ENCODE measurements at regions not wholly inside any gene's neighbourhood (a gene's known extent, or its start where the extent isn't known, plus 50 kb on each side); places are given as distances from the start of the nearest gene placed in this dataset.
A peak's percentile ranks its signal among the peaks of the same experiment; 100 is the strongest.
"Not testable (repeated sequence)": the region's sequence is repeated elsewhere in the genome, so short reads cannot be mapped to it uniquely, and the experiment has no call there.

DNA sequence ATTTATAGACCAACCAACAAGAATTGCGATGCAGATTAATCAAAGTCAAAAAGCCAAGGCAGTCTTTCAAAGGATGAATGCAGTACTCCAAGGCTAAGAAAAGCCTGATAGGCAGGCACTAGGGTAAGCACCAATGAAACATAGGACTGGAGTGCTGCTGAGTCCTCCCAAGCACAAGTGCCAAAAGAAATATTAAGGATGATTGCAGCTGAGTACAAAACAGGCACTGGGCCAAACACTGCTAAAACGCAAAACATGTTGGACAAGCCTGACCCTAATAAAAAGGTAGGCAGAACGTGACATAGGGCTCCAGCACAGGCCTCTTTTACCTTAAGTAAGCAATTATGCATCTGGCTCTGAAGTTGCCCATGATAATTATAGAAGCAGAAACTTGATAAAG, 160.1 kb upstream of the LRP1B start:
- H3K27ac Mint-ChIP-seq (ENCODE audit: low read depth, unreplicated experiment), result no peak overlapping the region
- no peaks in the 10 kb centered on the region for H3K27me3 Mint-ChIP-seq (ENCODE audit: insufficient read depth, unreplicated experiment)
- no peak overlapping the region for H3K4me3 Mint-ChIP-seq (ENCODE audit: unreplicated experiment)
- TF ChIP-seq, protein P1, sequence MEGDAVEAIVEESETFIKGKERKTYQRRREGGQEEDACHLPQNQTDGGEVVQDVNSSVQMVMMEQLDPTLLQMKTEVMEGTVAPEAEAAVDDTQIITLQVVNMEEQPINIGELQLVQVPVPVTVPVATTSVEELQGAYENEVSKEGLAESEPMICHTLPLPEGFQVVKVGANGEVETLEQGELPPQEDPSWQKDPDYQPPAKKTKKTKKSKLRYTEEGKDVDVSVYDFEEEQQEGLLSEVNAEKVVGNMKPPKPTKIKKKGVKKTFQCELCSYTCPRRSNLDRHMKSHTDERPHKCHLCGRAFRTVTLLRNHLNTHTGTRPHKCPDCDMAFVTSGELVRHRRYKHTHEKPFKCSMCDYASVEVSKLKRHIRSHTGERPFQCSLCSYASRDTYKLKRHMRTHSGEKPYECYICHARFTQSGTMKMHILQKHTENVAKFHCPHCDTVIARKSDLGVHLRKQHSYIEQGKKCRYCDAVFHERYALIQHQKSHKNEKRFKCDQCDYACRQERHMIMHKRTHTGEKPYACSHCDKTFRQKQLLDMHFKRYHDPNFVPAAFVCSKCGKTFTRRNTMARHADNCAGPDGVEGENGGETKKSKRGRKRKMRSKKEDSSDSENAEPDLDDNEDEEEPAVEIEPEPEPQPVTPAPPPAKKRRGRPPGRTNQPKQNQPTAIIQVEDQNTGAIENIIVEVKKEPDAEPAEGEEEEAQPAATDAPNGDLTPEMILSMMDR (IDR thresholded peaks at IDR 0.05; ENCODE audit: unreplicated experiment), result no peak
- H3K4me1 Mint-ChIP-seq (ENCODE audit: insufficient read depth, unreplicated experiment), result no peaks in the 10 kb centered on the region
- H3K9me3 Mint-ChIP-seq (ENCODE audit: unreplicated experiment), result peaks cover 7% of the 10 kb centered on the region
- POLR2A ChIA-PET, result no interaction called here
- no TSS peak for BruUV-seq (replicated peaks)
- intact Hi-C loops (cut with micrococcal nuclease), result no loop called here
- peaks cover 6% of the 10 kb centered on the region for H3K36me3 Mint-ChIP-seq (ENCODE audit: insufficient read depth, unreplicated experiment)
- no peak for DNase-seq (ENCODE audit: unreplicated experiment)
- CTCF ChIA-PET, result interaction anchor here (0.6 to 0.7 kb wide), 2 partner anchors 10 to 158 kb away, joined by 3 read pairs; no protein-coding TSS in a partner anchor

DNA sequence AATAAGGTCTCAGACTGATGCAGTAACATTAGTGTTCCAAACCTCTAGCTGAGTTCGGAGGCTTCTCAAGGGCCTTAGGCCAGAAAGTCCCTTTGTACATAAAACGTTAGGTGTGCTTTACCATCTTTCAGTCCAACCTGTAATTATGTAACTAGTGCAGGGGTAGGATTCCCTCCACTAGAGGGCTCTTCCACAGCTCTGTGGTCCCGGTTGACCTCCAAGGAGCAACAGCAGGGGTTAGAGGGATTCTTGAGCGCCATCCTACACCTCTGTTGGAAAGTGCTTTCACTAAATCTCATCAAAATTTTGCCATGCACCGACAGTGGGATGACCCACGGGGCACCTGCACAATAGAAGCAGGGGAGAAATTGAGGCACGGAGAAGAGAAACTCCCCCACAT, 155.8 kb upstream of the LRP1B start:
- ChIA-PET POLR2A (no interaction called here), CTCF (no interaction called here)
- TF ChIP-seq, protein P1 (IDR thresholded peaks at IDR 0.05; ENCODE audit: unreplicated experiment), result peak; percentile 33
- DNase-seq (ENCODE audit: unreplicated experiment), result peak; percentile 47
- BruUV-seq (replicated peaks), result no TSS peak
- Mint-ChIP-seq H3K9me3 (ENCODE audit: unreplicated experiment) (no peaks in the 10 kb centered on the region), H3K4me3 (ENCODE audit: unreplicated experiment) (no peak overlapping the region), H3K27ac (ENCODE audit: low read depth, unreplicated experiment) (no peak overlapping the region), H3K4me1 (ENCODE audit: insufficient read depth, unreplicated experiment) (no peaks in the 10 kb centered on the region), H3K36me3 (ENCODE audit: insufficient read depth, unreplicated experiment) (peaks cover 5% of the 10 kb centered on the region), H3K27me3 (ENCODE audit: insufficient read depth, unreplicated experiment) (no peaks in the 10 kb centered on the region)
- intact Hi-C loops (cut with micrococcal nuclease), result no loop called here

DNA sequence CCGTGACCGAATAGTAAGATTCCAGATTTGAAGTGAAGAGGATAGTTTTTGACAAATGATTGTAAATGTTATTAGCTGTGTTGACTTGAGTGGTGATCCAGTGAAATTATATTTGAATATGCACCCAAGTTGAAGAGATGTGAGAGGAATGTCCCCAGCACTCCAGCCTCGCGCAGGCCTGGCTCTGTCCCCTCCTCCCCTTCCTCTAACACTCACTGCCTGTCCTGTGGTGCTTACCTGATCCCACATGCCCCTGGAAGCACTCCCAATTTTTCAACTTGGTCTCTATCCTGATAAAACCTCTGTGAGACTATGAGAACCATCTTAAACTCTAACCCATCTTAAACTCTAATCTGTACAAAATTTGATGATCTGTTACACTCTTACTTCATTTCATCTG, 154.7 kb upstream of the LRP1B start:
- DNase-seq (ENCODE audit: unreplicated experiment), result no peak
- TF ChIP-seq, protein P1 (IDR thresholded peaks at IDR 0.05; ENCODE audit: unreplicated experiment), result no peak
- Mint-ChIP-seq H3K27me3 (ENCODE audit: insufficient read depth, unreplicated experiment) (no peaks in the 10 kb centered on the region), H3K4me1 (ENCODE audit: insufficient read depth, unreplicated experiment) (no peaks in the 10 kb centered on the region), H3K36me3 (ENCODE audit: insufficient read depth, unreplicated experiment) (peaks cover 5% of the 10 kb centered on the region), H3K27ac (ENCODE audit: low read depth, unreplicated experiment) (no peak overlapping the region), H3K4me3 (ENCODE audit: unreplicated experiment) (no peak overlapping the region), H3K9me3 (ENCODE audit: unreplicated experiment) (no peaks in the 10 kb centered on the region)
- POLR2A ChIA-PET, result no interaction called here
- intact Hi-C loops (cut with micrococcal nuclease), result no loop called here
- no TSS peak for BruUV-seq (replicated peaks)
- CTCF ChIA-PET, result no interaction called here

DNA sequence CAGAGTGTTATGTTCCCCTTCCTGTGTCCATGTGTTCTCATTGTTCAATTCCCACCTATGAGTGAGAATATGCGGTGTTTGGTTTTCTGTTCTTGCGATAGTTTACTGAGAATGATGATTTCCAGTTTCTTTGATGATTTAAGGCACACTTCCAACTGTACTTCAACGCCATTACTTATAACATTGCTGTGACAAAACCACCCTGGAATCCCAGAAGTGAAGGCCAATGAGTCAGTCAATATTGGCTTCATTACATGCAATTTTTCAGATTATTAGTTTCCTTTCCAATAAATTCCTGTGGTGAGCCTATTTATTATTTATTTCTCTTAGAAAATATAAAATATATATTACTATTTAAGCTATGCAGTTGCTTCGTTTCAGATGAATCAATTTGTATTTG, 153.5 kb upstream of the LRP1B start:
- H3K4me1 Mint-ChIP-seq (ENCODE audit: insufficient read depth, unreplicated experiment); BruUV-seq (replicated peaks); H3K27me3 Mint-ChIP-seq (ENCODE audit: insufficient read depth, unreplicated experiment); DNase-seq (ENCODE audit: unreplicated experiment); POLR2A ChIA-PET; H3K36me3 Mint-ChIP-seq (ENCODE audit: insufficient read depth, unreplicated experiment); H3K27ac Mint-ChIP-seq (ENCODE audit: low read depth, unreplicated experiment); intact Hi-C loops (cut with micrococcal nuclease); H3K9me3 Mint-ChIP-seq (ENCODE audit: unreplicated experiment); H3K4me3 Mint-ChIP-seq (ENCODE audit: unreplicated experiment): not testable (repeated sequence)
- CTCF ChIA-PET, result interaction anchor here (0.6 kb wide), 1 partner anchor 561 kb away, joined by 3 read pairs; no protein-coding TSS in a partner anchor

DNA sequence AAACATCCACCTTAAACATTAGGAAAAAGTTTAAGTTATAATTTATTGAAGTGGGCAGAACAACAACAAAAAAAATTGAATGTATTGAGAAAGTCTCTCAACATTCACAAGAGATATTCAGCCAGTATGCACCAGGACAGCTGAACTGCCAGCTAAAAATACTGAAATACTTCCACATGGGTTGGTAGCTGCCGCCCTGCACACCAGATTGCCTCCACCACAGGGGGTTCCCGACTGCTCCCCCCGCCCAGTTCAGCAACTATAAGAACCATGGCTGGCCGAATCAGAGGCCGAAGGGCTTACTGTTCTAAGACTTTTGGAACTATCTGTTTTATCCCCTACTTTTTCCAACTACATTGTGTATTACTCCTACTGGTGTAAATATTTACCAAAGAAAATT, 150.0 kb upstream of the LRP1B start:
- Mint-ChIP-seq H3K4me1 (ENCODE audit: insufficient read depth, unreplicated experiment) (no peaks in the 10 kb centered on the region), H3K27me3 (ENCODE audit: insufficient read depth, unreplicated experiment) (peaks cover 11% of the 10 kb centered on the region), H3K27ac (ENCODE audit: low read depth, unreplicated experiment) (no peak overlapping the region), H3K36me3 (ENCODE audit: insufficient read depth, unreplicated experiment) (peaks cover 5% of the 10 kb centered on the region), H3K4me3 (ENCODE audit: unreplicated experiment) (no peak overlapping the region), H3K9me3 (ENCODE audit: unreplicated experiment) (no peaks in the 10 kb centered on the region)
- POLR2A ChIA-PET, result no interaction called here
- CTCF ChIA-PET, result no interaction called here
- intact Hi-C loops (cut with micrococcal nuclease), result no loop called here
- BruUV-seq (replicated peaks), result no TSS peak
- DNase-seq (ENCODE audit: unreplicated experiment), result no peak
- TF ChIP-seq, protein P1 (IDR thresholded peaks at IDR 0.05; ENCODE audit: unreplicated experiment), result no peak

All from MCF 10A (cell line).